OCI-LY3 (cell line): ENCODE measurements at regions not wholly inside any gene's neighbourhood (a gene's known extent, or its start where the extent isn't known, plus 50 kb on each side); places are given as distances from the start of the nearest gene placed in this dataset.

Experiments used
- EZH2phosphoT487 ChIP-seq: fragments of 200-600 bp; shearing (Covaris generic); IDR thresholded peaks from 2 replicates; pipeline ENCODE4 v1.6.1; 2018; ENCODE audit warnings: antibody characterized with exemption, mixed run types, low read depth
- TF ChIP-seq, protein P1 (sequence below): fragments of 200-600, 300-600 bp; sonication (generic); IDR thresholded peaks from 2 replicates; pipeline ENCODE4 v1.5.1; 2014; ENCODE audit warnings: antibody characterized with exemption, low read length, low read depth

DNA sequence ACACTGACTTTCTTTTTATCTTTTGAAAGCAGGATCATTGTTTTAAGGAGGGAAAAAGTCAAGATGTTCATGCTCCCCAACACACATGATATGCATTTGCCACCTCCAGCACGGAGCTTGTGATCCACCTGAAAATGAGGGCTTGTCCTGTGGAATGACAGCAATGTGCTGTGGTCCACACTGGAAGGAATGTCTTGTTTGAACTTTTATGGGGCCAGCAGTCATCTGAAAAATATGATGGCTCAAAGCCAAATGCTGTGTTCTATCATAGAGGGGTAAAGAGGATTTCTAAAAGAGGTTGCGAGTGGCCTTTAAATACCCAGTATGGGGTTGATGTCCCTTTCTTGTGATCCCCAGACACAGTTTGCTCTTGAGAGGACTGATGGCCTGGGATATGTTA, 226.5 kb upstream of the SPRED2 start:
- TF ChIP-seq, protein P1, sequence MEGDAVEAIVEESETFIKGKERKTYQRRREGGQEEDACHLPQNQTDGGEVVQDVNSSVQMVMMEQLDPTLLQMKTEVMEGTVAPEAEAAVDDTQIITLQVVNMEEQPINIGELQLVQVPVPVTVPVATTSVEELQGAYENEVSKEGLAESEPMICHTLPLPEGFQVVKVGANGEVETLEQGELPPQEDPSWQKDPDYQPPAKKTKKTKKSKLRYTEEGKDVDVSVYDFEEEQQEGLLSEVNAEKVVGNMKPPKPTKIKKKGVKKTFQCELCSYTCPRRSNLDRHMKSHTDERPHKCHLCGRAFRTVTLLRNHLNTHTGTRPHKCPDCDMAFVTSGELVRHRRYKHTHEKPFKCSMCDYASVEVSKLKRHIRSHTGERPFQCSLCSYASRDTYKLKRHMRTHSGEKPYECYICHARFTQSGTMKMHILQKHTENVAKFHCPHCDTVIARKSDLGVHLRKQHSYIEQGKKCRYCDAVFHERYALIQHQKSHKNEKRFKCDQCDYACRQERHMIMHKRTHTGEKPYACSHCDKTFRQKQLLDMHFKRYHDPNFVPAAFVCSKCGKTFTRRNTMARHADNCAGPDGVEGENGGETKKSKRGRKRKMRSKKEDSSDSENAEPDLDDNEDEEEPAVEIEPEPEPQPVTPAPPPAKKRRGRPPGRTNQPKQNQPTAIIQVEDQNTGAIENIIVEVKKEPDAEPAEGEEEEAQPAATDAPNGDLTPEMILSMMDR: no peak
- no peak for TF ChIP-seq EZH2phosphoT487
